B cell (primary cell): ENCODE measurements at regions not wholly inside any gene's neighbourhood (a gene's known extent, or its start where the extent isn't known, plus 50 kb on each side); places are given as distances from the start of the nearest gene placed in this dataset.
"Not testable (repeated sequence)": the region's sequence is repeated elsewhere in the genome, so short reads cannot be mapped to it uniquely, and the experiment has no call there.

Source experiments
- ATAC-seq: fragments of 200-7000 bp; cut with Tn5 transposase; one replicate; pipeline ENCODE4 v1.10.0; 2021; ENCODE audit warnings: low read depth, mild to moderate bottlenecking, moderate number of reproducible peaks, moderate library complexity
- CTCF ChIA-PET: fragments of 350-600 bp; sonication (Branson Sonifier 250); formaldehyde crosslinking; loops from one replicate; lab custom pipeline; 2021; ENCODE audit warnings: antibody characterized with exemption, inconsistent platforms; lab: Charles Lee
- POLR2A ChIA-PET: fragments of 350-600 bp; sonication (Branson Sonifier 250); formaldehyde crosslinking; loops from one replicate; lab custom pipeline; 2021; ENCODE audit warnings: antibody characterized with exemption; lab: Charles Lee
- DNase-seq: peaks from one replicate; pipeline ENCODE4 v3.0.0; 2013
- H2AFZ ChIP-seq: 2 replicates; pipeline ENCODE4 v1.6.1; 2012; ENCODE audit warnings: mild to moderate bottlenecking, low read depth, low read length; ENCODE audit not compliant: insufficient read depth, poor library complexity, severe bottlenecking
- H3K27ac ChIP-seq, 2 donors: 1 replicate in 1 of 2; 2 replicates in 1 of 2; pipeline ENCODE4 v1.5.1; 2012 to 2013; ENCODE audit warnings: low read length in 2 of 2, mild to moderate bottlenecking in 2 of 2, moderate library complexity in 1 of 2
- H3K27me3 ChIP-seq, 4 experiments: fragments of 200-600 bp in 1 of 4; sonication (generic) in 1 of 4; replicated peaks in 1 of 4; 1 replicate in 2 of 4; 2 replicates in 2 of 4; pipeline versions ENCODE4 v1.6.1 to v1.7.0; 2013 to 2016; ENCODE audit warnings: low read length in 3 of 4, mild to moderate bottlenecking in 2 of 4, mixed read lengths in 1 of 4, moderate library complexity in 1 of 4; ENCODE audit not compliant: insufficient read depth in 4 of 4, control insufficient read depth in 3 of 4; ENCODE audit errors: control extremely low read depth in 1 of 4
- H3K36me3 ChIP-seq, 2 experiments: replicated peaks in 1 of 2; 1 replicate in 1 of 2; 2 replicates in 1 of 2; pipeline versions ENCODE4 v1.6.1 to v1.7.1; 2013; ENCODE audit warnings: low read length in 1 of 2; ENCODE audit not compliant: insufficient read depth in 2 of 2, control insufficient read depth in 1 of 2; ENCODE audit errors: control extremely low read depth in 1 of 2, extremely low read depth in 1 of 2
- H3K4me1 ChIP-seq, 2 donors: fragments of 200-600 bp in 1 of 2; sonication (generic) in 1 of 2; 1 replicate in 1 of 2; 2 replicates in 1 of 2; pipeline versions ENCODE4 v1.5.1 to v1.6.1; 2013 to 2017; ENCODE audit warnings: low read length in 2 of 2; ENCODE audit not compliant: control insufficient read depth in 2 of 2, insufficient read depth in 2 of 2
- H3K4me2 ChIP-seq: replicated peaks from 2 replicates; pipeline ENCODE3; 2012; ENCODE audit warnings: mild to moderate bottlenecking, low read depth, low read length; ENCODE audit not compliant: poor library complexity, severe bottlenecking
- H3K4me3 ChIP-seq, 5 experiments: fragments of 200-600 bp in 1 of 5; sonication (generic) in 1 of 5; 1 replicate in 3 of 5; 2 replicates in 2 of 5; pipeline versions ENCODE4 v1.5.1 to v1.7.0; 2011 to 2016; ENCODE audit warnings: low read length in 4 of 5, mild to moderate bottlenecking in 4 of 5, low read depth in 2 of 5, control low read depth in 1 of 5, moderate library complexity in 1 of 5; ENCODE audit not compliant: insufficient read depth in 1 of 5; ENCODE audit errors: control extremely low read depth in 1 of 5, extremely low read depth in 1 of 5
- H3K79me2 ChIP-seq: fragments of 200-600 bp; sonication (generic); one replicate; pipeline ENCODE4 v1.6.0; 2016; ENCODE audit warnings: low read length; ENCODE audit not compliant: control insufficient read depth, insufficient read depth
- H3K9ac ChIP-seq: fragments of 200-600 bp; sonication (generic); 2 replicates; pipeline ENCODE4 v1.6.1; 2017; ENCODE audit warnings: mild to moderate bottlenecking, low read length, moderate library complexity
- H3K9me3 ChIP-seq, 3 donors: one replicate each; pipeline versions ENCODE4 v1.6.1 to v1.7.1; 2013; ENCODE audit warnings: low read length in 2 of 3; ENCODE audit not compliant: control insufficient read depth in 2 of 3, insufficient read depth in 1 of 3; ENCODE audit errors: control extremely low read depth in 1 of 3
- H4K20me1 ChIP-seq: 2 replicates; pipeline ENCODE4 v1.6.0; 2012; ENCODE audit warnings: mild to moderate bottlenecking, low read length; ENCODE audit not compliant: insufficient read depth, control insufficient read depth, poor library complexity, severe bottlenecking
- H3K27ac Mint-ChIP-seq: one replicate; pipeline ENCODE4 v1.8.0; 2021; ENCODE audit warnings: mixed read lengths
- H3K27me3 Mint-ChIP-seq: one replicate; pipeline ENCODE4 v1.8.0; 2021; ENCODE audit warnings: mixed read lengths
- H3K4me1 Mint-ChIP-seq: one replicate; pipeline ENCODE4 v1.8.0; 2021; ENCODE audit warnings: mixed read lengths
- H3K4me3 Mint-ChIP-seq: one replicate; pipeline ENCODE4 v1.8.0; 2021; ENCODE audit warnings: mixed read lengths
- H3K9me3 Mint-ChIP-seq: one replicate; pipeline ENCODE4 v1.8.0; 2022; ENCODE audit warnings: mixed read lengths; ENCODE audit not compliant: insufficient read depth
- EZH2 ChIP-seq: IDR thresholded peaks from 2 replicates; pipeline ENCODE4 v1.6.1; 2012; ENCODE audit warnings: borderline replicate concordance, low read depth, mild to moderate bottlenecking, moderate library complexity, low read length; ENCODE audit not compliant: insufficient read depth, poor library complexity, severe bottlenecking
- WGBS: methylation state at CpG from one replicate; pipeline ENCODE4 v1.1.5; 2013; ENCODE audit warnings: missing lambda C conversion rate; ENCODE audit not compliant: insufficient coverage; 5-methylcytosine and 5-hydroxymethylcytosine counted together
- intact Hi-C: fragments of 100-400 bp; cut with micrococcal nuclease; formaldehyde crosslinking; loops from one replicate; pipeline ENCODE4 v1.10.0; 2022
- TF ChIP-seq, protein P1 (sequence below): fragments of 200-600 bp; IDR thresholded peaks from one replicate; pipeline ENCODE4 v1.8.0; 2022; ENCODE audit warnings: antibody characterized with exemption, mild to moderate bottlenecking

GRCh38 chr6:10312445-10312844, 102.4 kb downstream of the TFAP2A start:
- H2AFZ ChIP-seq: no peak overlapping the region
- no peaks in the 10 kb centered on the region for H3K4me1 Mint-ChIP-seq
- H3K4me3 ChIP-seq: no peak overlapping the region
- POLR2A ChIA-PET: no interaction called here
- no peak overlapping the region for H3K4me2 ChIP-seq
- no peaks in the 10 kb centered on the region for H3K36me3 ChIP-seq
- no peaks in the 10 kb centered on the region for H3K9me3 ChIP-seq
- H3K27ac Mint-ChIP-seq: no peak overlapping the region
- no peaks in the 10 kb centered on the region for H4K20me1 ChIP-seq
- no peak overlapping the region for H3K27ac ChIP-seq
- no peak for DNase-seq
- CTCF ChIA-PET: no interaction called here
- no peak for TF ChIP-seq EZH2
- TF ChIP-seq, protein P1, sequence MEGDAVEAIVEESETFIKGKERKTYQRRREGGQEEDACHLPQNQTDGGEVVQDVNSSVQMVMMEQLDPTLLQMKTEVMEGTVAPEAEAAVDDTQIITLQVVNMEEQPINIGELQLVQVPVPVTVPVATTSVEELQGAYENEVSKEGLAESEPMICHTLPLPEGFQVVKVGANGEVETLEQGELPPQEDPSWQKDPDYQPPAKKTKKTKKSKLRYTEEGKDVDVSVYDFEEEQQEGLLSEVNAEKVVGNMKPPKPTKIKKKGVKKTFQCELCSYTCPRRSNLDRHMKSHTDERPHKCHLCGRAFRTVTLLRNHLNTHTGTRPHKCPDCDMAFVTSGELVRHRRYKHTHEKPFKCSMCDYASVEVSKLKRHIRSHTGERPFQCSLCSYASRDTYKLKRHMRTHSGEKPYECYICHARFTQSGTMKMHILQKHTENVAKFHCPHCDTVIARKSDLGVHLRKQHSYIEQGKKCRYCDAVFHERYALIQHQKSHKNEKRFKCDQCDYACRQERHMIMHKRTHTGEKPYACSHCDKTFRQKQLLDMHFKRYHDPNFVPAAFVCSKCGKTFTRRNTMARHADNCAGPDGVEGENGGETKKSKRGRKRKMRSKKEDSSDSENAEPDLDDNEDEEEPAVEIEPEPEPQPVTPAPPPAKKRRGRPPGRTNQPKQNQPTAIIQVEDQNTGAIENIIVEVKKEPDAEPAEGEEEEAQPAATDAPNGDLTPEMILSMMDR: no peak
- no peak for ATAC-seq
- H3K9ac ChIP-seq: no peak overlapping the region
- H3K27me3 ChIP-seq: no peaks in the 10 kb centered on the region
- H3K79me2 ChIP-seq: no peaks in the 10 kb centered on the region
- H3K27me3 Mint-ChIP-seq: no peaks in the 10 kb centered on the region
- H3K4me1 ChIP-seq: no peaks in the 10 kb centered on the region
- 100% methylated on average over 2 of the region's 11 CpGs for WGBS
- intact Hi-C loops: no loop called here
- no peak overlapping the region for H3K4me3 Mint-ChIP-seq
- no peaks in the 10 kb centered on the region for H3K9me3 Mint-ChIP-seq

GRCh38 chr6:10311546-10312405, 103.1 kb downstream of the TFAP2A start:
- H3K4me3 Mint-ChIP-seq, H3K27me3 Mint-ChIP-seq, H3K4me1 ChIP-seq, H3K9me3 ChIP-seq, H3K4me1 Mint-ChIP-seq, H3K27ac ChIP-seq, H3K79me2 ChIP-seq, H2AFZ ChIP-seq, POLR2A ChIA-PET, H3K4me2 ChIP-seq, DNase-seq, H3K27ac Mint-ChIP-seq, H3K9me3 Mint-ChIP-seq, CTCF ChIA-PET, H3K4me3 ChIP-seq, intact Hi-C loops, H3K27me3 ChIP-seq, H3K9ac ChIP-seq, H3K36me3 ChIP-seq, H4K20me1 ChIP-seq, ATAC-seq: not testable (repeated sequence)
- 80% methylated on average over 5 of the region's 14 CpGs for WGBS
